NCI-H2171 (cell line): ENCODE measurements at regions not wholly inside any gene's neighbourhood (a gene's known extent, or its start where the extent isn't known, plus 50 kb on each side); places are given as distances from the start of the nearest gene placed in this dataset.
"Not testable (repeated sequence)": the region's sequence is repeated elsewhere in the genome, so short reads cannot be mapped to it uniquely, and the experiment has no call there.

Source experiments
- DNase-seq: peaks from one replicate; lab custom pipeline; 2025; lab: John Stamatoyannopoulos, UW

- DNase-seq = no peak
Measured at GRCh38 chr9:71587576-71588362, 180.5 kb downstream of the CEMIP2 start.

DNA sequence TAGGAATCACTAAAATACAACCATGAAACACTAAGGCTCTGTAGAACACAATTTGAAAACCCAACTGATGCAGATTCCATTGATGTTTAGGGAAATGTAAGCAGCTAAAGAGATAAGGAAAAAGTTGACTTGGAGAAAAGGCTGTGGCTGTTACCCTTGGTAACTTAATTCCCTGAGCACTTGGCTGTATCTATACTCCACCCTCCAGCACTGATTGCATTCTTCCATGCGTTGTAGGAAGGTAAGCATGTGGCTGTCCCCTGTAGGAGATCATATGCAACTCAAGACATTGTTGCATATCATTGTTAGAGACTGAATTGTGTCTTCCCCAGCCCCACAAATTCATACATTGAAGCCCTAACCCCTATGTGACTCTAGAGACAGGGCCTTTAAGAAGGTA is 184.5 kb downstream of the CEMIP2 start:
- no peak for DNase-seq

- no peak for DNase-seq
Measured at GRCh38 chr9:71582347-71582746, 186.0 kb downstream of the CEMIP2 start.

DNA sequence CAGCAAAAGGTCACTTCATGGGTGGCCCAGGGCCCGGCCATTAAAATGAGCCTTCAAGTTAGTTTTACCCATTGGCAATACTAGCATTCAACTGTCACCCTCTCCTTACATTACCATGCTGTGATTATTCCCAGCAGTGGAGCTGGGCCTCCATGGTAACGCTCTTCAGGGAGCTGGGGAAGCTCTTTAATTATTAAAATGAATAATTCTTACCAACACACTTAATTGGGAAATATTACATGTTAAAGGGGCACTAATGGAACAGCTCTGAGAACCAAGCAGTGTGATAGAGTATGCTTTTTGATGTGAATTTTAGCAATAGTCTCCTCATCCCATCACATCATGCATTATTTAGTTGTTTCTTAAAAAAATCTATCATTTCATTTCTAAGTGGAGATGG is 187.2 kb downstream of the CEMIP2 start:
- DNase-seq = no peak

DNA sequence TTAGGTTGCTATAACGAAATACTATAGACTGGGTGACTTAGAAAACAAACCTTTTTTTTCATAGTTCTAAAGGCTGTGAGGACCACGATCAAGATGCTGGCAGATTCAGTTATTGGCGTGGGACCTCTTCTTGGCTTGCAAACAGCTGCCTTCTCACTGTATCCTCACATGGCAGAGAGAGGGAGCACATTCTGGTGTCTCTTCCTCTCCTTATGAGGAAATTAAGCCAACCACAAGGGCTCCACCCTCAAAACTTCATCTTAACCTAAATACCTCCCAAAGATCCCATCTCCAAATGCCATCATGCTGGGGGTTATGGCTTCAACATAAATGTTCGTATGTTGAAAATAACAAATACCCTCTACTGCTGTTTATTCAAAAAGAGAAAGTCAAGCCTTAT is 197.1 kb downstream of the CEMIP2 start:
- no peak for DNase-seq

- DNase-seq = no peak
Measured at GRCh38 chr9:71567890-71568289, 200.4 kb downstream of the CEMIP2 start.

DNA sequence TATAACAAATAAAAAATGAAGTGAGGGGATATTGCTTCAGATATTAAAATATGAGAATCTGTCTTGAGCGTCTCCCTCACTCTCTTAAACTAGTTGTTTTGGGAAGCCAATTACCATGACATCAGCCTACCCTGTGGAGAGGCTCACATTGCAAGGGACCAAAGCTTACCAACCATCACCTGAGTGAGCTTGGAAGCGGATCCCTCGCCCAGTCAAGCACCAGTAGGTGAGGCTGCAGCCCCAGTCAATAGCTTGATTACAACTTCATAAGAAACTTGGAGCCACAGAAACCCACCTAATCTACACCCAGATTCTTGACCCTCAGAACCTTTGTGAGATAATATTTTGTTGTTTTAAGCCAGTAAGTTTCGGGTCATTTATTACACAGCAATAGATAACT is 206.2 kb downstream of the CEMIP2 start:
- no peak for DNase-seq

GRCh38 chr9:71557310-71557709 is 211.0 kb downstream of the CEMIP2 start:
- no peak for DNase-seq

DNA sequence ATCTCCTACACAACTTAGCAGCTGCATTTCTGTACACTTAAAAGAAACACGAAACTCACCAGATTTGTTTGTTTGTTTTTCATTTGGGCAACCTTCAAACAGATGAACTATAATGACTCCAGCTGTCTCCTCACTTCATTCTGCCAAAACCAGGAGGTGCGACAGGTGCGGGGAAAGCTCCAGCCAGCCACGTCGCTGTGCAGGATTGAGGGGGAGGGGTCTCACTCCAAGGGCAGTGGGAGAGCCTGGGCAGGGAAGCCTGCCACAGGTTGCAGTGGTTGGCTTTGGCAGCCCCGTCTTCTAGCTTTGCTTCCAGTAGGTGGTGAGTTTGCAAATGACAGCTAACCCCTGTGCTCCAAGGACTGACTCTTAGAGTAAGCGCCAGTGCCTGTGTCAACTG is 215.8 kb downstream of the CEMIP2 start:
- peak; percentile 67 for DNase-seq

GRCh38 chr9:71549023-71549422 is 219.3 kb downstream of the CEMIP2 start:
- DNase-seq = no peak

DNA sequence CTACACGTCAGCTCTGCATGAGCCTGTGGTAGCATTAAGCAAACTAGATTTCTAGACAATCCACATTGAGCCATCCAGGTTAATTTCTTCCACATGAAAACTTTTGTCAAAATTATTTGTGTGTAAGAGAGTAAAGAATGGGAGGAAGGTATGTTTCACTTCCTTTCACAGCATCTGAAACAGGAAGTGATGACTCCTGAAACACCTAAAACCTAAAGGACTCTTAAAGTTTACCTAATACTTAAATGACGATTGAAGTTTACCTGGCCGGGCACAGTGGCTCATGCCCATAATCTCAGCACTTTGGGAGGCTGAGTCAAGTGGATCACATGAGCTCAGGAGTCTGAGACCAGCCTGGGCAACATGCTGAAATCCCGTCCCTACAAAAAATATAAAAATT is 223.8 kb downstream of the CEMIP2 start:
- DNase-seq = no peak

- DNase-seq = no peak
Measured at GRCh38 chr9:71541436-71541835, 226.9 kb downstream of the CEMIP2 start.

DNA sequence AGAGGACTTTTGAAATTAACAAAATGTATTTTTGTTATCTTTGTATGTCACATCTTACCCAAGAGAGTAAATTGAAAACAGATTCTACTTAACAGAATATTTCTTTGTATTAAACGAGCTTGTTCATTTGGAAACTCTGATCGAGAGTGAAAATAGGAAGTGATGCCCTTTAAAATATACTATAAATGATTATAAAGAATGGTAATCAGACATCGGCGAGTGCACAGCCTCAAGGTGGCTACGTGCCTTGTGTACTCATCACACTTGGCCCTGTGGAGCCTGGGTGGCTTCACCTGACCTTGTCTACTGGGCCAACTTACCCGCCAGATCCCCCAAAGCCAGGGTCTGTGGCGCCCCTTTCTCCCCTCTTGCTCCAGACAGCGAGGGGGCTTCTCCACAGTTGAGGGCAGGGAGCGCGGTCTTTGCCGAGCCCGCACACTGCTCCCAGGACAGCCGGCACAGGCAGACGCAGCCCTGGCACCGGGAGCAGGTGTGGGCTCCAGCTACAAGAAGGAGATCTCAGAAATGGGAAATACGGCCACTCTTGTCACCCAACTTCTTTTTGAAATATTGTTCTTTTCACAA is 243.2 kb downstream of the CEMIP2 start:
- DNase-seq = no peak

GRCh38 chr9:71524516-71524915 is 243.8 kb downstream of the CEMIP2 start:
- DNase-seq = no peak

DNA sequence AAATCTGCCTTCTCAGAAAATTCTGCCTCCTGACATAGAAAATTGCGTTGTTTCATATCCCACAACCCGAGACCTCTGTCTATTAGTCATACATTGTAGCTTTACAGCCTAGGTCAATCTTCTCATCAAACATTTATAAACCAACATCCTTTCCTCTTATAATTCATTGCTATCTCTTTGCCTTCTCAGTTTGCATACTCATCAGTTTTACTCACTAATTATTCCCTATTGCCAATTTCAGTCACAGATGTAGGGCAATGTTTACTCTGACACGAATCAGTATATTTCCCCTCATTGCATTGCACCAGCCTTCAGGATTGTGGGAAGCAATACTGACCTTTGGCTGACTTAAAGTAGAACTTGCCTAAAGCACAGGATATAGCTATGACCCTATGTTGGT is 247.2 kb downstream of the CEMIP2 start:
- no peak for DNase-seq

DNA sequence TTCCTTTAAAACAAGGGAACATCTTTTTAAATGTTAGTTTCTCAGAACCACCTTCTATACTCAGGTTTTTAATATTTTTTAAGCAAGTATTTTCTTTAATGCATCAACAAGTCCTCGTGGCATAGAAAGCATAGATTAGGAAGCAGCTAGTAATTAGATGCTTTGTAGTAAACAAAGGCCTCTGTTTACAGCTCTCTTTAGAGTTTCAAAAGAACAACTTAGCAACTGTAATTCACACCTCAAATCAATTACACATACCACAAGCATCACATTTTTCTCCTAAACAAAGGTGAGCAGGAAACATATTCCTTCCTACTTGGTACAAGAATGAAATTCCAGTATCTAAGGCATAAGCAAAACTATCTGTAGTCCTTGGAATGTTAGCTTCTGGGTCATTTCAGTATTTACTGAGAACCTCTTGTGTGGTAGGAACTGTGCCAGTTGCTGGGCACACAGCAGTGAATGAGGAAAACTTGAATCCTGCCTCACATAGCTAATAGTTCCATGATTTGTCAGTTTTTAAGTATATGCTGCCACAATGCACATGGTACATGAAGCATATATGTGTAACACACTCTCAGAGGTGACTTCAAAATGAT is 249.1 kb downstream of the CEMIP2 start:
- no peak for DNase-seq

GRCh38 chr9:71518045-71518827 is 250.1 kb downstream of the CEMIP2 start:
- no peak for DNase-seq

DNA sequence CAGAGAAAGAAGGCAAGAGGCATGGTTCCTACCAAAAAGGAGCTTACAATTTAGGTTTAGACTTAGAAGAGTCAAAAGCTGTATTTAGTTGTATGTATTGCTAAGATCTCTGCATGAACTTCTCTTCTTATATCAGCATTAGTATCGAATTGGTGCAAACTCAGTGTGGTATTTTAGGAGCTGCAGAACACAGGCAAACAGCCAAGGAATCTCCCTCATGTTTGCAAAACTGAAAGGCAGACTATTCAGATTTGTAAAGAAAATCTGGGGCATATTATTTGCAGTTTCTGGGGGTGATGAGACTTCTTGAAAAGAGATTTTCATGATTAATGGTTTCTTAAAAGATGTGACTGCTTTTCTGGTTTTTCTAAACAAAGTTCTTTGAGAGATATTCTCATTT is 252.7 kb downstream of the CEMIP2 start:
- DNase-seq = no peak

DNA sequence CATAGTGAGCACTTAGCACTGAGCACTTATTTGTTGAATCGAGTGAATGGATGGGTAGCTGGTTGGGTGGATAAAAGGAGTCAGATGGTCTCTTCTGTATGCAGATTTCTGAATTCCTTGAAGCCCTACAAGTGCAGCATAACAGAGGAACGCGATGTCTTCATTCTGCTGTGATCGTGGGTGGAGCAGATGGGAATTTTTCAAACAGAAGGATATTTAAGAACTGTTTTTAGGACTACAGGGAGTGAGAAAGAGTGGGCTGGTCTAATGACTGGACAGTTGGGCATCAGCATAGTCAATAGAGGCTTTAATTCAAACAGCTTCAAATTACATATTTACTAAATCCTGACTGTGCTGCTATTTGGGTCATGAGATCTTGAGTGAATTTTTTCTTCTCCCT is 253.2 kb downstream of the CEMIP2 start:
- DNase-seq = no peak

GRCh38 chr9:71514344-71514975 is 253.9 kb downstream of the CEMIP2 start:
- no peak for DNase-seq

DNA sequence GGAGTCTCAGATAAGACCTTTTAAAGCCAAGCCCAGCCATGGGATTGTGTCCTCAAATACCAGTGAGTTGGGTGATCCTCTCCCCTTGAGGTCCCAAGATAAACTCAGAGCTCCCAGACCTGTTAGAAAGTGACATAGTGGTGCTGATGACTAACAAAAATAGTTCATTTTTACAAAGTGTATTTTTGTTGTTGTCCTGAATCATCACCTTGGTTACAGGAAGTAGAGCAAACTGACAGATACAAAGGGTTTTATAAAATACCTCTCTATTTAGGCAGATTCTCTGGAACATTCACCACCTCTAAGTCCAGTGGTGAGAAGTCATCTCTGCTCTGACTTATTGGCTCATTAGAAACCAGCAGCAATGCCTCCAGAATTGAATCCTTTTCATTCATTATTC is 259.3 kb downstream of the CEMIP2 start:
- no peak for DNase-seq

GRCh38 chr9:71508141-71508540 is 260.2 kb downstream of the CEMIP2 start:
- DNase-seq = not testable (repeated sequence)
